ENCODE measurements at regions not wholly inside any gene's neighbourhood (a gene's known extent, or its start where the extent isn't known, plus 50 kb on each side); places are given as distances from the start of the nearest gene placed in this dataset.

GRCh38 chr1:81571946-81572345 lies 228.8 kb upstream of the ADGRL2 start:
- Histone ChIP-seq H2BK20ac (ENCODE audit: low read length) (no peak overlapping the region), H3K36me3 (ENCODE audit: control insufficient read depth in 2 of 4, insufficient read depth in 4 of 4, low read length in 3 of 4) (no peaks in the 10 kb centered on the region), H2BK12ac (ENCODE audit: low read depth, low read length) (no peak overlapping the region), H3K14ac (ENCODE audit: insufficient read length) (no peak overlapping the region), H3K18ac (ENCODE audit: extremely low read depth, low read length) (no peak overlapping the region), H4K5ac (ENCODE audit: insufficient read length, low read depth, low read length) (no peak overlapping the region), H3K9me3 (ENCODE audit: insufficient read depth in 2 of 2, low read depth in 1 of 2, low read length in 1 of 2) (no peaks in the 10 kb centered on the region), H3K27me3 (replicated peaks in 1 of 4; ENCODE audit: control insufficient read depth in 3 of 4, extremely low read depth in 1 of 4, insufficient read depth in 3 of 4, low read length in 3 of 4) (no peaks in the 10 kb centered on the region), H2BK120ac (replicated peaks; ENCODE audit: low read depth, low read length) (no peak overlapping the region), H3K79me1 (ENCODE audit: low read depth, low read length) (no peaks in the 10 kb centered on the region), H2AFZ (ENCODE audit: low read length) (no peak overlapping the region), H4K20me1 (replicated peaks in 1 of 2; ENCODE audit: control insufficient read depth in 1 of 2, insufficient read depth in 2 of 2, low read length in 2 of 2) (no peaks in the 10 kb centered on the region), H3K4me3 (ENCODE audit: extremely low read depth in 1 of 4, insufficient read depth in 2 of 4, low read depth in 3 of 4, low read length in 4 of 4) (no peak overlapping the region), H3K4ac (replicated peaks; ENCODE audit: insufficient read length, low read depth, low read length) (no peak overlapping the region), H3K23ac (ENCODE audit: insufficient read length) (no peak overlapping the region), H3K4me1 (replicated peaks in 1 of 4; ENCODE audit: control insufficient read depth in 3 of 4, insufficient read depth in 4 of 4, low read length in 3 of 4) (peaks cover 0 to 8% (median 3%) of the 10 kb centered on the region in 4 experiments; a peak in 4 of 7 replicates), H2BK5ac (ENCODE audit: low read depth, low read length) (no peak overlapping the region), H3K79me2 (ENCODE audit: control insufficient read depth in 1 of 2, insufficient read depth in 2 of 2, low read length in 2 of 2) (no peaks in the 10 kb centered on the region), H3K27ac (ENCODE audit: low read depth, low read length) (no peak overlapping the region), H2AK5ac (ENCODE audit: low read depth, low read length) (no peak overlapping the region), H4K8ac (ENCODE audit: extremely low read depth, insufficient read depth, low read length) (no peak overlapping the region), H3K56ac (replicated peaks; ENCODE audit: insufficient read length, low read depth, low read length) (no peak overlapping the region), H4K91ac (replicated peaks; ENCODE audit: insufficient read length, low read length) (no peak overlapping the region), H3K9ac (replicated peaks in 1 of 4; ENCODE audit: extremely low read depth in 1 of 4, low read depth in 3 of 4, low read length in 3 of 4) (no peak overlapping the region), H2BK15ac (ENCODE audit: low read length) (no peak overlapping the region), H3K23me2 (ENCODE audit: low read depth, low read length) (no peaks in the 10 kb centered on the region), H3K4me2 (ENCODE audit: insufficient read depth in 1 of 2, low read depth in 2 of 2, low read length in 2 of 2) (no peak overlapping the region)
- ChIA-PET POLR2A (ENCODE audit: partially characterized antibody) (no interaction called here), CTCF (ENCODE audit: partially characterized antibody) (interaction anchor here (0.6 to 1.6 kb wide), 3 partner anchors 12 to 163 kb away, joined by 3 to 9 read pairs (median 4); no protein-coding TSS in a partner anchor)
- TF ChIP-seq SP2 (IDR thresholded peaks at IDR 0.05; ENCODE audit: low read length) (no peak), KDM1A (IDR thresholded peaks at IDR 0.05; ENCODE audit: borderline replicate concordance, low read length) (no peak), RNF2 (IDR thresholded peaks at IDR 0.05; ENCODE audit: borderline replicate concordance, low read depth, low read length, missing control alignments, poor library complexity, severe bottlenecking) (no peak), CHD2 (IDR thresholded peaks at IDR 0.05; ENCODE audit: low read length) (no peak), POLR2A (IDR thresholded peaks at IDR 0.05; ENCODE audit: control extremely low read depth in 1 of 2, low read depth in 2 of 2, low read length in 2 of 2) (no peak), FOSL1 (IDR thresholded peaks at IDR 0.05; ENCODE audit: insufficient read depth, low read depth, low read length) (no peak), JUND (IDR thresholded peaks at IDR 0.05; ENCODE audit: low read length) (no peak), CBX5 (IDR thresholded peaks at IDR 0.05; ENCODE audit: low read depth, low read length) (no peak), MAFK (IDR thresholded peaks at IDR 0.05; ENCODE audit: low read depth, low read length) (no peak), CEBPB (IDR thresholded peaks at IDR 0.05; ENCODE audit: low read depth, low read length) (no peak)
- DNase-seq (ENCODE audit: low read depth in 1 of 2, low spot score in 2 of 2) (no peak), FAIRE-seq (no peak)
- WGBS, 2 experiments (ENCODE audit: extremely low coverage in 1 of 2, insufficient coverage in 1 of 2, insufficient read length in 1 of 2, insufficient replicate concordance in 2 of 2, low coverage in 1 of 2, low lambda C conversion rate in 2 of 2, missing lambda C conversion rate in 1 of 2) = 83% methylated on average over 1 of the region's 1 CpG; no CpG with 5 or more reads in 1 of the 2 experiments

Data from H1 (cell line).